Gastroesophageal sphincter (tissue), 3 donors: ENCODE measurements at regions not wholly inside any gene's neighbourhood (a gene's known extent, or its start where the extent isn't known, plus 50 kb on each side); places are given as distances from the start of the nearest gene placed in this dataset.

Experiments
- CTCF ChIP-seq, 4 experiments: fragments of 200-600 bp in 2 of 4; fragments of 450-650 bp in 2 of 4; sonication (generic) in 1 of 4; IDR thresholded peaks; one replicate each; pipeline ENCODE4 v1.5.1; 2017 to 2019; ENCODE audit warnings: antibody characterized with exemption in 4 of 4, mild to moderate bottlenecking in 2 of 4, moderate library complexity in 2 of 4
- EP300 ChIP-seq: sonication (generic); formaldehyde crosslinking; IDR thresholded peaks from one replicate; pipeline ENCODE4 v1.6.1; 2017; ENCODE audit warnings: antibody characterized with exemption, mild to moderate bottlenecking

- TF ChIP-seq CTCF (IDR thresholded peaks at IDR 0.05) (no peak), EP300 (no peak)
Observed at GRCh38 chr20:53809728-53810365, 216.2 kb upstream of the ZNF217 start.
